Neural progenitor cell (in vitro differentiated cells): ENCODE measurements at regions not wholly inside any gene's neighbourhood (a gene's known extent, or its start where the extent isn't known, plus 50 kb on each side); places are given as distances from the start of the nearest gene placed in this dataset.

Experiments used
- DNase-seq: peaks from one replicate; pipeline ENCODE4 v3.0.0-alpha.2; 2016; ENCODE audit warnings: low spot score
- H2AFZ ChIP-seq: fragments of 200-600 bp; sonication (generic); replicated peaks from 2 replicates; pipeline ENCODE4 v1.6.1; 2016; ENCODE audit warnings: antibody characterized with exemption
- H3F3A ChIP-seq: fragments of 200-600 bp; sonication (generic); 2 replicates; pipeline ENCODE4 v1.6.1; 2016; ENCODE audit warnings: antibody characterized with exemption, low read depth
- H3K27ac ChIP-seq: fragments of 200-600 bp; sonication (generic); 2 replicates; pipeline ENCODE4 v1.5.1; 2016; ENCODE audit warnings: mild to moderate bottlenecking
- H3K27me3 ChIP-seq: fragments of 200-600 bp; sonication (generic); 2 replicates; pipeline ENCODE4 v1.6.1; 2016; ENCODE audit warnings: mild to moderate bottlenecking, moderate library complexity
- H3K36me3 ChIP-seq: fragments of 200-600 bp; sonication (generic); 2 replicates; pipeline ENCODE4 v1.5.1; 2016
- H3K4me1 ChIP-seq: fragments of 200-600 bp; sonication (generic); 2 replicates; pipeline ENCODE4 v1.6.1; 2016; ENCODE audit warnings: mixed run types
- H3K4me2 ChIP-seq: fragments of 200-600 bp; sonication (generic); 2 replicates; pipeline ENCODE4 v1.6.1; 2016
- H3K4me3 ChIP-seq: fragments of 200-600 bp; sonication (generic); 2 replicates; pipeline ENCODE4 v1.5.1; 2016
- H3K79me2 ChIP-seq: fragments of 200-600 bp; sonication (generic); 2 replicates; pipeline ENCODE4 v1.6.1; 2016; ENCODE audit warnings: low read depth
- H3K9ac ChIP-seq: fragments of 200-600 bp; sonication (generic); 2 replicates; pipeline ENCODE4 v1.6.1; 2016
- H3K9me3 ChIP-seq: fragments of 200-600 bp; sonication (generic); 2 replicates; pipeline ENCODE4 v1.5.1; 2016; ENCODE audit warnings: low read depth
- H4K20me1 ChIP-seq: fragments of 200-600 bp; sonication (generic); 2 replicates; pipeline ENCODE4 v1.6.1; 2016; ENCODE audit warnings: low read depth
- H3K27ac Mint-ChIP-seq: 3 replicates; pipeline ENCODE4 v1.8.0; 2021; ENCODE audit warnings: mixed read lengths
- H3K27me3 Mint-ChIP-seq: 2 replicates; pipeline ENCODE4 v1.8.0; 2022; ENCODE audit warnings: low read depth, mild to moderate bottlenecking, inconsistent platforms, moderate library complexity, mixed read lengths; ENCODE audit not compliant: insufficient read depth
- H3K36me3 Mint-ChIP-seq: 3 replicates; pipeline ENCODE4 v1.8.0; 2021; ENCODE audit warnings: mixed read lengths
- H3K4me1 Mint-ChIP-seq: 3 replicates; pipeline ENCODE4 v1.8.0; 2021; ENCODE audit warnings: mixed read lengths
- H3K4me3 Mint-ChIP-seq: 3 replicates; pipeline ENCODE4 v1.8.0; 2021; ENCODE audit warnings: mild to moderate bottlenecking, moderate library complexity, mixed read lengths
- H3K9me3 Mint-ChIP-seq: 3 replicates; pipeline ENCODE4 v1.8.0; 2020; ENCODE audit warnings: mixed read lengths
- CTCF ChIP-seq: fragments of 200-600 bp; sonication (generic); IDR thresholded peaks from 2 replicates; pipeline ENCODE4 v1.5.1; 2017; ENCODE audit warnings: antibody characterized with exemption, mild to moderate bottlenecking
- EZH2 ChIP-seq: fragments of 200-600 bp; sonication (generic); IDR thresholded peaks from 2 replicates; pipeline ENCODE4 v1.6.1; 2017; ENCODE audit warnings: antibody characterized with exemption, mild to moderate bottlenecking, moderate library complexity
- EZH2phosphoT487 ChIP-seq: fragments of 200-600 bp; sonication (generic); IDR thresholded peaks from 2 replicates; pipeline ENCODE4 v1.6.1; 2017; ENCODE audit warnings: antibody characterized with exemption

GRCh38 chr12:19052689-19053088 is 76.8 kb upstream of the PLEKHA5 start:
- no peaks in the 10 kb centered on the region for H3F3A ChIP-seq
- Mint-ChIP-seq H3K36me3 (no peaks in the 10 kb centered on the region), H3K27me3 (peaks cover 2% of the 10 kb centered on the region), H3K9me3 (peaks cover 1% of the 10 kb centered on the region), H3K4me1 (peaks cover 5% of the 10 kb centered on the region), H3K27ac (no peak overlapping the region), H3K4me3 (no peak overlapping the region)
- H3K36me3 ChIP-seq: no peaks in the 10 kb centered on the region
- no peak overlapping the region for H3K27ac ChIP-seq
- H3K9me3 ChIP-seq: no peaks in the 10 kb centered on the region
- H3K27me3 ChIP-seq: no peaks in the 10 kb centered on the region
- no peaks in the 10 kb centered on the region for H4K20me1 ChIP-seq
- H3K4me2 ChIP-seq: no peak overlapping the region
- DNase-seq: no peak
- peak overlapping the region; percentile 17 for H2AFZ ChIP-seq
- TF ChIP-seq EZH2phosphoT487 (no peak), CTCF (no peak), EZH2 (no peak)
- H3K79me2 ChIP-seq: no peaks in the 10 kb centered on the region
- H3K4me1 ChIP-seq: no peaks in the 10 kb centered on the region
- no peak overlapping the region for H3K9ac ChIP-seq
- H3K4me3 ChIP-seq: no peak overlapping the region

DNA sequence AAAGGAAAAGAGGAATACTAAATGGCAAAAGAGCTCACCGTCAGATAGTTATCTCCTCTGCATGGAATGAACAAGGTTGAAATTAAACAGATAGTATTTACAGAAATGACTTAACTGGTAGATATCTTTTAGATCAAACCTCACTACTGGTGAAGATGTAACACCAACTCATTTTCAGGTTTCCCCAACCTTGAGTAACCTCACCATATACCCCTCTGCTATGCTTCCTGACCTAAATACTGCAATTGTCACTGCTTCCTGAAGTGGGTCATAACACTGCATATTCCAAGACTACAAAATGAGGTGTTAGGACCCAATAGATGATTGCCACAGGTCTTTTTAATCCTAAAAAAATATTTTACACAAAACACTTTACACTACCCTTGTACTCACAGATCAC is 76.3 kb upstream of the PLEKHA5 start:
- no peak overlapping the region for H3K27ac ChIP-seq
- no peaks in the 10 kb centered on the region for H4K20me1 ChIP-seq
- Mint-ChIP-seq H3K4me3 (no peak overlapping the region), H3K36me3 (no peaks in the 10 kb centered on the region), H3K27me3 (peaks cover 2% of the 10 kb centered on the region), H3K27ac (no peak overlapping the region), H3K9me3 (peaks cover 1% of the 10 kb centered on the region), H3K4me1 (peaks cover 8% of the 10 kb centered on the region)
- H3K4me3 ChIP-seq: no peak overlapping the region
- no peak overlapping the region for H3K4me2 ChIP-seq
- H3K9ac ChIP-seq: no peak overlapping the region
- H3F3A ChIP-seq: no peaks in the 10 kb centered on the region
- TF ChIP-seq EZH2phosphoT487 (no peak), EZH2 (no peak), CTCF (no peak)
- DNase-seq: no peak
- H3K79me2 ChIP-seq: no peaks in the 10 kb centered on the region
- no peaks in the 10 kb centered on the region for H3K4me1 ChIP-seq
- H3K9me3 ChIP-seq: no peaks in the 10 kb centered on the region
- H2AFZ ChIP-seq: peak overlapping the region; percentile 17
- no peaks in the 10 kb centered on the region for H3K27me3 ChIP-seq
- no peaks in the 10 kb centered on the region for H3K36me3 ChIP-seq

DNA sequence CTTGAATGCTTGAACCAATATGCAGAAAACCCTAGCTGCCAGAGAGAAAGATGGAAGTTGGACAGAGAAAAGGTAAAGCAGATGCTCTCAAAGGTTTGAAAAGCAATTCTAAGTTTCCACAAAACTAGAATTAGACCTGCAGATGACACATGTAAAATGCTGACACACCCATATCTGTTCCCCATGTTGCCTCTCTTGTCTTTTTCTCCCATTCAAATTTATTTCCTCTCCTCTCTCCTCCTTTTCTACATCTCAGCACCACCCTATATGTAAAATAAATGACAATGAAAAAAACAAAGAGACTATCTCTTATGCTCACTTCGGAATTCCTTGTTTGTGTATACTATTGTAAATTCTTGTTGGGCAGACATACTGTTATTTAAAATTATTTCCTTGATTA is 75.5 kb upstream of the PLEKHA5 start:
- H3K9me3 ChIP-seq: no peaks in the 10 kb centered on the region
- no peaks in the 10 kb centered on the region for H3K36me3 Mint-ChIP-seq
- no peak overlapping the region for H3K4me2 ChIP-seq

More for the DNA sequence above, 75.5 kb upstream of the PLEKHA5 start:
- Histone ChIP-seq H3K4me1 (no peaks in the 10 kb centered on the region), H3K36me3 (no peaks in the 10 kb centered on the region), H3K27me3 (no peaks in the 10 kb centered on the region), H4K20me1 (no peaks in the 10 kb centered on the region), H3K79me2 (no peaks in the 10 kb centered on the region), H3K4me3 (no peak overlapping the region), H3K27ac (no peak overlapping the region), H2AFZ (no peak overlapping the region), H3F3A (no peaks in the 10 kb centered on the region), H3K9ac (no peak overlapping the region)
- peaks cover 1% of the 10 kb centered on the region for H3K9me3 Mint-ChIP-seq
- H3K4me3 Mint-ChIP-seq: no peak overlapping the region
- peaks cover 2% of the 10 kb centered on the region for H3K27me3 Mint-ChIP-seq
- TF ChIP-seq EZH2 (no peak), EZH2phosphoT487 (no peak), CTCF (no peak)
- H3K27ac Mint-ChIP-seq: no peak overlapping the region
- no peak for DNase-seq
- H3K4me1 Mint-ChIP-seq: peaks cover 11% of the 10 kb centered on the region
